WTC11 (cell line): ENCODE measurements at regions not wholly inside any gene's neighbourhood (a gene's known extent, or its start where the extent isn't known, plus 50 kb on each side); places are given as distances from the start of the nearest gene placed in this dataset.

Source experiments
- ATAC-seq: fragments of 200-7000 bp; cut with Tn5 transposase; 2 replicates; pipeline ENCODE4 v1.10.0; 2021; ENCODE audit warnings: mild to moderate bottlenecking, moderate library complexity
- CTCF ChIA-PET: fragments of 300-600 bp; sonication (Branson Sonifier 250); formaldehyde crosslinking; loops from one replicate; lab custom pipeline; 2021; ENCODE audit warnings: antibody characterized with exemption; lab: Charles Lee
- POLR2A ChIA-PET: fragments of 350-600 bp; sonication (Branson Sonifier 250); formaldehyde crosslinking; loops from one replicate; lab custom pipeline; 2021; ENCODE audit warnings: antibody characterized with exemption; lab: Charles Lee
- DNase-seq: peaks from one replicate; pipeline ENCODE4 v3.0.0; 2021; ENCODE audit warnings: low spot score
- H3K27ac Mint-ChIP-seq: 2 replicates; pipeline ENCODE4 v1.8.0; 2021; ENCODE audit warnings: mixed read lengths
- H3K27me3 Mint-ChIP-seq: 2 replicates; pipeline ENCODE4 v1.8.0; 2021; ENCODE audit warnings: low read depth, mild to moderate bottlenecking, moderate library complexity, mixed read lengths
- H3K36me3 Mint-ChIP-seq: 2 replicates; pipeline ENCODE4 v1.8.0; 2021; ENCODE audit warnings: mixed read lengths
- H3K4me1 Mint-ChIP-seq: 2 replicates; pipeline ENCODE4 v1.8.0; 2022; ENCODE audit warnings: mixed read lengths
- H3K4me3 Mint-ChIP-seq: 2 replicates; pipeline ENCODE4 v1.8.0; 2021; ENCODE audit warnings: mild to moderate bottlenecking, moderate library complexity, mixed read lengths
- H3K9me3 Mint-ChIP-seq: 2 replicates; pipeline ENCODE4 v1.8.0; 2021; ENCODE audit warnings: mixed read lengths
- EMX1 ChIP-seq: fragments of 250-450 bp; sonication (Bioruptor Pico); IDR thresholded peaks from 2 replicates; pipeline ENCODE4 v1.8.0; 2021; ENCODE audit warnings: mild to moderate bottlenecking
- GTF2I ChIP-seq: fragments of 250-450 bp; sonication (Bioruptor Pico); conservative IDR thresholded peaks from 2 replicates; pipeline ENCODE4 v1.4.0; 2021; ENCODE audit warnings: mild to moderate bottlenecking
- NFYB ChIP-seq: sonication (generic); formaldehyde crosslinking; conservative IDR thresholded peaks from 2 replicates; pipeline ENCODE4 v1.8.0; 2022; ENCODE audit warnings: low read depth, missing genetic modification reagents
- NR2C2 ChIP-seq: sonication (generic); formaldehyde crosslinking; IDR thresholded peaks from 2 replicates; pipeline ENCODE4 v1.8.0; 2022; ENCODE audit warnings: mild to moderate bottlenecking, missing genetic modification reagents
- NR3C1 ChIP-seq: sonication (generic); formaldehyde crosslinking; conservative IDR thresholded peaks from 2 replicates; pipeline ENCODE4 v1.8.1; 2023; ENCODE audit warnings: low read depth, mild to moderate bottlenecking, missing genetic modification reagents
- SMAD3 ChIP-seq: sonication (generic); formaldehyde crosslinking; IDR thresholded peaks from 2 replicates; pipeline ENCODE4 v1.8.0; 2022; ENCODE audit warnings: missing genetic modification reagents, mild to moderate bottlenecking, borderline replicate concordance
- SP1 ChIP-seq: sonication (generic); formaldehyde crosslinking; conservative IDR thresholded peaks from 2 replicates; pipeline ENCODE4 v1.8.1; 2022; ENCODE audit warnings: missing genetic modification reagents
- STAT6 ChIP-seq: sonication (generic); formaldehyde crosslinking; conservative IDR thresholded peaks from 2 replicates; pipeline ENCODE4 v1.8.1; 2023; ENCODE audit warnings: mild to moderate bottlenecking, low read depth, missing genetic modification reagents, moderate library complexity
- TEAD1 ChIP-seq: sonication (generic); formaldehyde crosslinking; IDR thresholded peaks from 2 replicates; pipeline ENCODE4 v1.8.0; 2022; ENCODE audit warnings: mild to moderate bottlenecking, missing genetic modification reagents
- TEAD4 ChIP-seq: sonication (generic); formaldehyde crosslinking; IDR thresholded peaks from 2 replicates; pipeline ENCODE4 v1.8.0; 2022; ENCODE audit warnings: mild to moderate bottlenecking, missing genetic modification reagents
- ZNF671 ChIP-seq: fragments of 250-450 bp; sonication (Bioruptor Pico); IDR thresholded peaks from 2 replicates; pipeline ENCODE4 v1.8.0; 2021; ENCODE audit warnings: mild to moderate bottlenecking
- TF ChIP-seq, protein P1 (sequence below): sonication (generic); formaldehyde crosslinking; IDR thresholded peaks from 2 replicates; pipeline ENCODE4 v1.8.0; 2023; ENCODE audit warnings: missing genetic modification reagents, mild to moderate bottlenecking, borderline replicate concordance
- TF ChIP-seq, protein P2 (sequence below): sonication (generic); formaldehyde crosslinking; IDR thresholded peaks from 2 replicates; pipeline ENCODE4 v1.8.0; 2022; ENCODE audit warnings: missing genetic modification reagents
- TF ChIP-seq, protein P3 (sequence below): sonication (generic); formaldehyde crosslinking; IDR thresholded peaks from 2 replicates; pipeline ENCODE4 v1.8.0; 2022; ENCODE audit warnings: mild to moderate bottlenecking, missing genetic modification reagents
- TF ChIP-seq, protein P4 (sequence below): fragments of 250-450 bp; sonication (Bioruptor Pico); IDR thresholded peaks from 2 replicates; pipeline ENCODE4 v2.1.2; 2022; ENCODE audit warnings: mild to moderate bottlenecking, moderate library complexity
- TF ChIP-seq, protein P5 (sequence below): sonication (generic); formaldehyde crosslinking; IDR thresholded peaks from 2 replicates; pipeline ENCODE4 v1.8.0; 2022; ENCODE audit warnings: mild to moderate bottlenecking, missing genetic modification reagents

- TF ChIP-seq TEAD1 (CRISPR knock-in tag) (no peak), EMX1 (CRISPR knock-in tag) (no peak), SP1 (CRISPR knock-in tag) (no peak)
- TF ChIP-seq, protein P1, sequence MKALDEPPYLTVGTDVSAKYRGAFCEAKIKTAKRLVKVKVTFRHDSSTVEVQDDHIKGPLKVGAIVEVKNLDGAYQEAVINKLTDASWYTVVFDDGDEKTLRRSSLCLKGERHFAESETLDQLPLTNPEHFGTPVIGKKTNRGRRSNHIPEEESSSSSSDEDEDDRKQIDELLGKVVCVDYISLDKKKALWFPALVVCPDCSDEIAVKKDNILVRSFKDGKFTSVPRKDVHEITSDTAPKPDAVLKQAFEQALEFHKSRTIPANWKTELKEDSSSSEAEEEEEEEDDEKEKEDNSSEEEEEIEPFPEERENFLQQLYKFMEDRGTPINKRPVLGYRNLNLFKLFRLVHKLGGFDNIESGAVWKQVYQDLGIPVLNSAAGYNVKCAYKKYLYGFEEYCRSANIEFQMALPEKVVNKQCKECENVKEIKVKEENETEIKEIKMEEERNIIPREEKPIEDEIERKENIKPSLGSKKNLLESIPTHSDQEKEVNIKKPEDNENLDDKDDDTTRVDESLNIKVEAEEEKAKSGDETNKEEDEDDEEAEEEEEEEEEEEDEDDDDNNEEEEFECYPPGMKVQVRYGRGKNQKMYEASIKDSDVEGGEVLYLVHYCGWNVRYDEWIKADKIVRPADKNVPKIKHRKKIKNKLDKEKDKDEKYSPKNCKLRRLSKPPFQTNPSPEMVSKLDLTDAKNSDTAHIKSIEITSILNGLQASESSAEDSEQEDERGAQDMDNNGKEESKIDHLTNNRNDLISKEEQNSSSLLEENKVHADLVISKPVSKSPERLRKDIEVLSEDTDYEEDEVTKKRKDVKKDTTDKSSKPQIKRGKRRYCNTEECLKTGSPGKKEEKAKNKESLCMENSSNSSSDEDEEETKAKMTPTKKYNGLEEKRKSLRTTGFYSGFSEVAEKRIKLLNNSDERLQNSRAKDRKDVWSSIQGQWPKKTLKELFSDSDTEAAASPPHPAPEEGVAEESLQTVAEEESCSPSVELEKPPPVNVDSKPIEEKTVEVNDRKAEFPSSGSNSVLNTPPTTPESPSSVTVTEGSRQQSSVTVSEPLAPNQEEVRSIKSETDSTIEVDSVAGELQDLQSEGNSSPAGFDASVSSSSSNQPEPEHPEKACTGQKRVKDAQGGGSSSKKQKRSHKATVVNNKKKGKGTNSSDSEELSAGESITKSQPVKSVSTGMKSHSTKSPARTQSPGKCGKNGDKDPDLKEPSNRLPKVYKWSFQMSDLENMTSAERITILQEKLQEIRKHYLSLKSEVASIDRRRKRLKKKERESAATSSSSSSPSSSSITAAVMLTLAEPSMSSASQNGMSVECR (CRISPR knock-in tag), result no peak
- TF ChIP-seq, protein P2, sequence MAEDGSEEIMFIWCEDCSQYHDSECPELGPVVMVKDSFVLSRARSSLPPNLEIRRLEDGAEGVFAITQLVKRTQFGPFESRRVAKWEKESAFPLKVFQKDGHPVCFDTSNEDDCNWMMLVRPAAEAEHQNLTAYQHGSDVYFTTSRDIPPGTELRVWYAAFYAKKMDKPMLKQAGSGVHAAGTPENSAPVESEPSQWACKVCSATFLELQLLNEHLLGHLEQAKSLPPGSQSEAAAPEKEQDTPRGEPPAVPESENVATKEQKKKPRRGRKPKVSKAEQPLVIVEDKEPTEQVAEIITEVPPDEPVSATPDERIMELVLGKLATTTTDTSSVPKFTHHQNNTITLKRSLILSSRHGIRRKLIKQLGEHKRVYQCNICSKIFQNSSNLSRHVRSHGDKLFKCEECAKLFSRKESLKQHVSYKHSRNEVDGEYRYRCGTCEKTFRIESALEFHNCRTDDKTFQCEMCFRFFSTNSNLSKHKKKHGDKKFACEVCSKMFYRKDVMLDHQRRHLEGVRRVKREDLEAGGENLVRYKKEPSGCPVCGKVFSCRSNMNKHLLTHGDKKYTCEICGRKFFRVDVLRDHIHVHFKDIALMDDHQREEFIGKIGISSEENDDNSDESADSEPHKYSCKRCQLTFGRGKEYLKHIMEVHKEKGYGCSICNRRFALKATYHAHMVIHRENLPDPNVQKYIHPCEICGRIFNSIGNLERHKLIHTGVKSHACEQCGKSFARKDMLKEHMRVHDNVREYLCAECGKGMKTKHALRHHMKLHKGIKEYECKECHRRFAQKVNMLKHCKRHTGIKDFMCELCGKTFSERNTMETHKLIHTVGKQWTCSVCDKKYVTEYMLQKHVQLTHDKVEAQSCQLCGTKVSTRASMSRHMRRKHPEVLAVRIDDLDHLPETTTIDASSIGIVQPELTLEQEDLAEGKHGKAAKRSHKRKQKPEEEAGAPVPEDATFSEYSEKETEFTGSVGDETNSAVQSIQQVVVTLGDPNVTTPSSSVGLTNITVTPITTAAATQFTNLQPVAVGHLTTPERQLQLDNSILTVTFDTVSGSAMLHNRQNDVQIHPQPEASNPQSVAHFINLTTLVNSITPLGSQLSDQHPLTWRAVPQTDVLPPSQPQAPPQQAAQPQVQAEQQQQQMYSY (CRISPR knock-in tag), result no peak
Measured at GRCh38 chr15:70324001-70324974, 226.6 kb upstream of the TLE3 start (continued).

GRCh38 chr15:70323111-70323851 is 225.6 kb upstream of the TLE3 start:
- no peak for DNase-seq
- CTCF ChIA-PET, result interaction anchor here (1.0 kb wide), 1 partner anchor 8 kb away, joined by 3 read pairs; no protein-coding TSS in a partner anchor
- H3K4me3 Mint-ChIP-seq, result no peak overlapping the region
- POLR2A ChIA-PET, result interaction anchor here (1.0 kb wide), 1 partner anchor 23 kb away, joined by 3 read pairs; no protein-coding TSS in a partner anchor
- no peaks in the 10 kb centered on the region for H3K9me3 Mint-ChIP-seq
- no peak for TF ChIP-seq STAT6
- no peak for TF ChIP-seq NFYB (CRISPR knock-in tag)
- no peak for TF ChIP-seq NR3C1
- no peak for TF ChIP-seq NR2C2
- TF ChIP-seq, protein P3, sequence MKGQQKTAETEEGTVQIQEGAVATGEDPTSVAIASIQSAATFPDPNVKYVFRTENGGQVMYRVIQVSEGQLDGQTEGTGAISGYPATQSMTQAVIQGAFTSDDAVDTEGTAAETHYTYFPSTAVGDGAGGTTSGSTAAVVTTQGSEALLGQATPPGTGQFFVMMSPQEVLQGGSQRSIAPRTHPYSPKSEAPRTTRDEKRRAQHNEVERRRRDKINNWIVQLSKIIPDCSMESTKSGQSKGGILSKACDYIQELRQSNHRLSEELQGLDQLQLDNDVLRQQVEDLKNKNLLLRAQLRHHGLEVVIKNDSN, result no peak
- TF ChIP-seq, protein P4, sequence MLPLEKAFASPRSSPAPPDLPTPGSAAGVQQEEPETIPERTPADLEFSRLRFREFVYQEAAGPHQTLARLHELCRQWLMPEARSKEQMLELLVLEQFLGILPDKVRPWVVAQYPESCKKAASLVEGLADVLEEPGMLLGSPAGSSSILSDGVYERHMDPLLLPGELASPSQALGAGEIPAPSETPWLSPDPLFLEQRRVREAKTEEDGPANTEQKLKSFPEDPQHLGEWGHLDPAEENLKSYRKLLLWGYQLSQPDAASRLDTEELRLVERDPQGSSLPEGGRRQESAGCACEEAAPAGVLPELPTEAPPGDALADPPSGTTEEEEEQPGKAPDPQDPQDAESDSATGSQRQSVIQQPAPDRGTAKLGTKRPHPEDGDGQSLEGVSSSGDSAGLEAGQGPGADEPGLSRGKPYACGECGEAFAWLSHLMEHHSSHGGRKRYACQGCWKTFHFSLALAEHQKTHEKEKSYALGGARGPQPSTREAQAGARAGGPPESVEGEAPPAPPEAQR (CRISPR knock-in tag), result no peak
- TF ChIP-seq GTF2I (CRISPR knock-in tag), result no peak
- no peak for TF ChIP-seq ZNF671 (CRISPR knock-in tag)
- TF ChIP-seq, protein P5, sequence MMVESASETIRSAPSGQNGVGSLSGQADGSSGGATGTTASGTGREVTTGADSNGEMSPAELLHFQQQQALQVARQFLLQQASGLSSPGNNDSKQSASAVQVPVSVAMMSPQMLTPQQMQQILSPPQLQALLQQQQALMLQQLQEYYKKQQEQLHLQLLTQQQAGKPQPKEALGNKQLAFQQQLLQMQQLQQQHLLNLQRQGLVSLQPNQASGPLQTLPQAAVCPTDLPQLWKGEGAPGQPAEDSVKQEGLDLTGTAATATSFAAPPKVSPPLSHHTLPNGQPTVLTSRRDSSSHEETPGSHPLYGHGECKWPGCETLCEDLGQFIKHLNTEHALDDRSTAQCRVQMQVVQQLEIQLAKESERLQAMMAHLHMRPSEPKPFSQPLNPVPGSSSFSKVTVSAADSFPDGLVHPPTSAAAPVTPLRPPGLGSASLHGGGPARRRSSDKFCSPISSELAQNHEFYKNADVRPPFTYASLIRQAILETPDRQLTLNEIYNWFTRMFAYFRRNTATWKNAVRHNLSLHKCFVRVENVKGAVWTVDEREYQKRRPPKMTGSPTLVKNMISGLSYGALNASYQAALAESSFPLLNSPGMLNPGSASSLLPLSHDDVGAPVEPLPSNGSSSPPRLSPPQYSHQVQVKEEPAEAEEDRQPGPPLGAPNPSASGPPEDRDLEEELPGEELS, result no peak
- TF ChIP-seq SMAD3 (CRISPR knock-in tag), result no peak
- no peak for TF ChIP-seq TEAD4 (CRISPR knock-in tag)
- no peak for TF ChIP-seq EMX1 (CRISPR knock-in tag)
- TF ChIP-seq, all 79 proteins: peak for 0
- Mint-ChIP-seq H3K36me3 (no peaks in the 10 kb centered on the region), H3K27ac (no peak overlapping the region), H3K27me3 (no peaks in the 10 kb centered on the region), H3K4me1 (peaks cover 41% of the 10 kb centered on the region)
- ATAC-seq, result no peak
